Urothelium cell line (cell line): ENCODE measurements at regions not wholly inside any gene's neighbourhood (a gene's known extent, or its start where the extent isn't known, plus 50 kb on each side); places are given as distances from the start of the nearest gene placed in this dataset.
"Not testable (repeated sequence)": the region's sequence is repeated elsewhere in the genome, so short reads cannot be mapped to it uniquely, and the experiment has no call there.

Experiments
- DNase-seq: peaks from one replicate; pipeline ENCODE4 v3.0.0; 2011; ENCODE audit warnings: low spot score, mixed read lengths
- FAIRE-seq: peaks from 2 replicates; lab custom pipeline; 2011; peaks lifted over from hg19 to GRCh38; lab: Jason Lieb, UNC

DNA sequence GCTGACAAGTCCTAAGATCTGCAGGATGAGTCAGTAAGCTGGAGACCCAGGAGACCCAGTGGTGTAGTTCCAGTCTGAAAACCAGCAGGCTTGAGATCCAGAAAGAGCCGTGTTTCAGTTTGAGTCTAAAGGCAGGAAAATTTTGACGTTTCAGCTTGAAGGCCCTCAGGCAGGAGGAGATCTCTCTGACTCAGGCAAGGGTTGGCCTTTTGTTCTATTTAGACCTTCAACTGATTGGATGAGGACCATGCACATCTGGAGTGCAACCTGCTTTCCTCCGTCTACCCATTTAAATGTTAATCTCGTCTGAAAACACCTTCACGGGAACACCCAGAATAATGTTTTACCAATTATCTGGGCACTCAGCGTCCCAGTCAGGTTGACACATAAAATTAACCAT lies 69.5 kb downstream of the NPIPA7 start:
- not testable (repeated sequence) for FAIRE-seq, DNase-seq

DNA sequence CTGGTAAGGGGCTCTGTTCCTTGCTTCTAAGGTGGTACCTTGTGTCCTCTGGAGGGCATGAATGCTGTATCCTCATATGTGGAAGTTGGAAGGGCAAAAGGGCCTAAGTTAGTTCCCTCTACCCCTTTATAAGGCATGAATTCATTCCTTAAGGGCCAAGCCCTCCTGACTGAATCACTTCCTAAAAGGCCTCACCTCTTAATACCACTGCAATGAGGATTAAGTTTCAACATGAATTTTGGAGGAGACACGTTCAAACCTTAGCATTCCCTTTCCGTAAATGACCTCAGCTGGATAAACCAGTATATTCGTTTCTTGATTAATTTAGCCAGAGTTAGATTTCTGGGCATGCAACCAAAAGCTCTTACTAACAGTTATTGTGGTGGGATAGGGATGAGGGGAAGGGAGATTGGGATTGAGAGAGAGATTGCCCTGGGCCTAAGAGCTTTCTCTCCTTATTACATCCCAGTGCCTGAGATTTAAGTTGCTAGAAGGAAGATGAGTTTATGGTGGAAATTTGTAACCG lies 70.8 kb downstream of the NPIPA7 start:
- FAIRE-seq, DNase-seq: not testable (repeated sequence)

DNA sequence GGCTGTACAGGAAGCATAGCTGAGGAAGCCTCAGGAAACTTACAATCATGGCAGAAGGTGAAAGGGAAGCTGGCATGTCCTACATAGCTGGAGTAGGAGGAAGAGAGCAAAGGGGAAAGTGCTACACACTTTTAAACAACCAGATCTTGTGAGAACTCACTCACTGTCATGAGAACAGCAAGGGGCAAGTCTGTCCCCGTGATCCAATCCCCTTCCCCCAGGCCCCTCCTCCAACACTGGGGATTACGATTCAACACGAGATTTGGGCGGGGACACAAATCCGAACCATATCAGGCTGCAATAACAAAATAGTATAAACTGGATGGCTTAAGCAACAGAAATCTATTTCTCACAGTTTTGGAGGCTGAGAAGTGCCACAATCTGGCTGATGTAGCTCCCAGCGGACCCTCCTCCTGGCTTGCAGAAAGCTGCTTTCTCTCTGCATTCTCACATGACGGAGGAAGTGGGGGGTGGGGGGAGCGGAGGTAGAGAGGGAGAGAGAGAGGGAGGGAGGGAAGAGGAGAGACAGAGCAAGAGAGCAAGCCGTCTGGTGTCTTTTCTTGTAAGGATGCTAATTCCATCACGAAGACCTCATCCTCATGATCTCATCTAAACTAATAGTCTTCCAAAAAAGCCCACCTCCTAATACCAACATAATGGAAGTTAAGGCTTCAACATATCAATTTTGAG lies 72.9 kb downstream of the NPIPA7 start:
- FAIRE-seq, DNase-seq: not testable (repeated sequence)

DNA sequence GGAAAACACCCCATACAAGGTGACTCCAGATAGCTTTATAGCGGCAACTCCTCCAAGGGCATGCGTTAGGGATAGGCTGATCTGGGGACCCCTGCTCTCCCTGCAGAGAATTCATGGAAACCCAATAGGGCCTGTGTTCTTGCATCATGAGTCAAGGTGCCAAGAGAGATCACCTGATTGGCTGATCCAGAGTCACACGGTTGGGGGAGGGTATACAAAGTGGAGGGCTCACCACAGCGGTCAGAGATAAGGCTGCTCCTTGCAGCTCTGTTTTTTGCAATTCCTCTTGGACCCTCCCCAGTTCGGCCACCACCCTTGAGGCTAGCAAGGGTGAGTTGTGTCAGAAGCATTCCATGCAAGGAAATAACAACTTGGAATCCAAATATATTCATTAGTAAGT lies 79.6 kb downstream of the NPIPA7 start:
- FAIRE-seq, DNase-seq: not testable (repeated sequence)

DNA sequence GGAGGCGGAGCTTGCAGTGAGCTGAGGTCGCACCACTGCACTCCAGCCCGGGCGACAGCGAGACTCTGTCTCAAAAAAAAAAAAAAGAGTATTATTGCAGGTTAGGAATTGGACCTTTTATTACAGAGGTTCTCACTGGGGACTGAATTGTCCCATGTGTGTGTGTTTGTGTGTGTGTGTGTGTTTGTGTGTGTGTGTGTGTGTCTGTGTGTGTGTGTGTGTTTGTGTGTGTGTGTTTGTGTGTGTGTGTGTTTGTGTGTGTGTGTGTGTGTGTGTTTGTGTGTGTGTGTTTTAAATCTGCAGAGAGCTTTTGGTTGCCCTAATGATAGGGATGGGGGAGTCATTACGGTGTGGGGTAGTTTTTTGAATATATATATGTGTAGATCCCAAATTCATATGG lies 84.9 kb downstream of the NPIPA7 start:
- not testable (repeated sequence) for DNase-seq, FAIRE-seq

DNA sequence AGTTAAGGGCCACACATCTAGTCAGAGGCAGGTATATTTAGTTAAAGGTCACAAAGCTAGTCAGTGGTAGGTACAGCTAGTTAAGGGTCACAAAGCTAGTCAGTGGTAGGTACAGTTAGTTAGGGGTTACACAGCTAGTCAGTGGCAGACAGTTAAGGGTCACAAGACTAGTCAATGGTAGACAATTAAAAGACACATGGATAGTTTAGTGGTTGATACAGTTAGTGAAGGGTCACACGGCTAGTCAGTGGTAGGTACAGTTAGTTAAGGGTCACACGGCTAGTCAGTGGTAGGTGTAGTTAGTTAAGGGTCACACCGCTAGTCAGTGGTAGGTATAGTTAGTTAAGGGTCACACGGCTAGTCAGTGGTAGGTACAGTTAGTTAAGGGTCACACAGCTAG lies 110.0 kb downstream of the NPIPA7 start:
- FAIRE-seq, DNase-seq: not testable (repeated sequence)

DNA sequence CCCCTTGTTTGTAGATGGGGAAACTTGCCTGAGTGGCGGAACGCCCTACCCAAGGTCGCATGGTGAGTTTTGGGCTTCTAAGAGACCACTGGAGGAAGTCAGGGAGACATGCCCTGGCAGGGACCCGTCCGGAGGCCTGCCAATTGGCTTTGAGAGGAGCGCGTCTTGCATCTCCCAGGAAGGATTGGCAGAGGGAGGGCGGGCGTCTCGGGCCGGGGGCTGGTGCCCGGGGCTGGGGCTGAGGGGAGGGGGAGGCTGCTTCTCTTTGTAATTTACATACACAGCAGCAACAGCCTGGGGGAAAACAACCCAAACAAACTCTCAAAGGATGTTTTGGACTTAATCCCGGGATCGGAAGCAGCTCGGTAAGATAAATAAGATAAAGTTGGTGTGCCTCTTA lies 110.5 kb downstream of the NPIPA7 start:
- not testable (repeated sequence) for FAIRE-seq, DNase-seq

DNA sequence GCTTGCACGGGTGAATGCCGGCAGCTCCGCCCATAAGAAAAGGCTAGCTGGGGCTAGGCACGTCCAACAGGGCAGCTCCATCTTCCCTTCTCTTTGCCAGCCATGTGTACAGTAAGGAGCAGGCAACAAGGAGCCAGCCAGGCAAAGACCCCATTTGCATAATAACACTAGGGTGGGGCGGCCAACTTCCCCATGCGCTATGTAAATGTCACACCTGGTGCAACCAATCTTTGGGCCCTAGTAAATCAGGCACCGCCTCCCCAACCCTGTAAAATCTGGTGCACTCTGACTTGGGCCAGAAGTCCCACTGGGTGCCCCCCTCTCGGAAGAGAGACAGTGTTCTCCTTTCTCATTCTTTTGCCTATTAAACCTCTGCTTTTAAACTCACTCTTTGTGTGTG lies 115.2 kb downstream of the NPIPA7 start:
- DNase-seq, FAIRE-seq: not testable (repeated sequence)

DNA sequence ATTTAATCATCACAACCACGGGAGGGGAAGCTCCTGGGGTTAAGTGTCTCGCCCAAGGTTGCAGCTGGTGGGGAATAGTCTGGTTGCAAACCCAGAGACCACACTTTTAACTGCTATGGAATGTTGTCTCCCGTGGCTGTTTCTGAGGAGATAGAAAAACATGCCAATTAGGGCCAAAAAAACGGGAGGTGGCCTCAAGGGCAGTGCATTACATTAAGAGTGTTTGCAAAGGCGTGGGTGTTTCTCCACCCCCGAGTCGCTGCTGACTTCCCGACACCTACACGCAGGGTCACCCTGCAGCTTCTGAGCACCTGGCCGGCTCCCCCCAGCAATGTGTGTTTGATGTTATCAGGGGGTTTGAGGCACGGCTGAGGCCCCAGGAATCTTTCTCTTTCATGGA lies 116.1 kb downstream of the NPIPA7 start:
- DNase-seq, FAIRE-seq: not testable (repeated sequence)

DNA sequence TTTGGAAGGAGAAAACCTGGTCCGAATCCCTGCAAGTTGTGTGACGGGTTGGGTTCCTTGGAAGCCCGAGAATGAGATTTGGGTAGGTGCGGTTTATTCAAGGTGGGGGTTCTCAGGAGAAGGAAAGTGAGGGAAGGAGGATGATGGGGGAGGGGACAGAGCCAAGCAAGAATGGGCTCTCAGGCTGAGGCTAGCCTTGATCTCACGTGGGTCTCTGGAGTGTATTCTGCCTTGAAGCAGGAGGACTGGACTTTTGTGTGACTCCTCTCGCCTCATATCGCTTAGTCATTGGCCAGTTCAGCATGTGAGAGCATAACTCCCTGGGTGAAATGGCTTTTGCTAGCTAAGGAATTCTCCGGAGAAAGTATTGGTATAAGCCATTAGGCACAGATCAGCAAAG lies 120.9 kb downstream of the NPIPA7 start:
- FAIRE-seq, result not testable (repeated sequence)

DNA sequence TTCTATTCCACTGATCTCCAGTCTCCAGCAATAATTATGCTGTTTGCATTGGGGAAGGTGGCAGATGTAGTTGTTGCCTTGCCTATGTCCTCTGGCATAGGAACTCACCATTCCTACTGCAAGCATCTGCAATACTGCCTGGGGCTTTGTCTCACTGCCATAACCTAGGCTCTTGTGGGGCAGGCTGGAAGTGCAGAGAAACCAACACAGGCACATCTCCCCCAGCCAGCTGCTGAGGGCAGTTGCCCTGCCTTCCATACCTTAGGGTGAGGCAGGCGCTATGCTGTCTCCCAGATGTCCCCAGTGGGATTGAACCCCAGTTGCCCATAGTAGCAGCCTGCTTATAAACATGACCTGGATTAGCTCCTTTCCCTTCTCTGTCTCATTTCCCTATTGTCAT lies 128.1 kb downstream of the NPIPA7 start:
- FAIRE-seq, DNase-seq: not testable (repeated sequence)

More for the DNA sequence above, 120.9 kb downstream of the NPIPA7 start:
- DNase-seq, result not testable (repeated sequence)

DNA sequence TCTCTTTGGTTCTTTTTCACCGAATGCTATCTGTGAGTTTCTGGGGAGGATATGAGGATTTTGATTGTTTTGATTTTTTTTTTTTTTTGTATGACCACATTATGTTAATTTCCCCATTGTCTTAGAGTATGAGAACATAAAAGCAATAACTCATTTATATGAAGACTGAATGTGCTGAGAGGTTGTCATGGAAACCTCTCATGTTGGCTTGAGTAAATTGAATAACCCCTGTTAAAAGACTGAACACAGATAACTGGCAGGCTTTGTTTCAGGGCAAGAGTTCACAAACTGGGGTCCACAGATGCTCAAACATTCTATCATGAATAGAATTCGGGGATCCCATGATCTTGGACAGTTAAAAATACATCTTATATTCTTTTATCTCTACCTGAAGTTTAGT lies 129.4 kb downstream of the NPIPA7 start:
- not testable (repeated sequence) for DNase-seq, FAIRE-seq

DNA sequence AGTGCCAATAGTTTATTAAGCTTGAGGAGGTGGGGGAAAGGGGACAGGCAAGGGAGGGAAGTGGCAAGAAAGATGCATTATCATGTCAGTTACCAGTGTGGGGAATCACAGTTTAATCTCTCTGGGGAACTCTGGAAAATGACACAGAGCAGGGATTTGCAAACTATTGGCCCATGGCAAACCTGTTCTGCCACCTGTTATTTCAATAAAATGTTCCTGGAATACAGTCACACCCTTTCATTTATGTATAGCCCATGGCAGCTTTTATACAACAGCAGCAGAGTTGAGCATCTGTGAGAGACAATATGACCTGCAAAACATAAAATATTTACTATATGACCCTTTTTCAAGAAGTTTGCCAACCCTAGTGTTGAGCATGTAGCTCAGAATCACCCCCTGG lies 140.5 kb downstream of the NPIPA7 start:
- not testable (repeated sequence) for FAIRE-seq, DNase-seq

DNA sequence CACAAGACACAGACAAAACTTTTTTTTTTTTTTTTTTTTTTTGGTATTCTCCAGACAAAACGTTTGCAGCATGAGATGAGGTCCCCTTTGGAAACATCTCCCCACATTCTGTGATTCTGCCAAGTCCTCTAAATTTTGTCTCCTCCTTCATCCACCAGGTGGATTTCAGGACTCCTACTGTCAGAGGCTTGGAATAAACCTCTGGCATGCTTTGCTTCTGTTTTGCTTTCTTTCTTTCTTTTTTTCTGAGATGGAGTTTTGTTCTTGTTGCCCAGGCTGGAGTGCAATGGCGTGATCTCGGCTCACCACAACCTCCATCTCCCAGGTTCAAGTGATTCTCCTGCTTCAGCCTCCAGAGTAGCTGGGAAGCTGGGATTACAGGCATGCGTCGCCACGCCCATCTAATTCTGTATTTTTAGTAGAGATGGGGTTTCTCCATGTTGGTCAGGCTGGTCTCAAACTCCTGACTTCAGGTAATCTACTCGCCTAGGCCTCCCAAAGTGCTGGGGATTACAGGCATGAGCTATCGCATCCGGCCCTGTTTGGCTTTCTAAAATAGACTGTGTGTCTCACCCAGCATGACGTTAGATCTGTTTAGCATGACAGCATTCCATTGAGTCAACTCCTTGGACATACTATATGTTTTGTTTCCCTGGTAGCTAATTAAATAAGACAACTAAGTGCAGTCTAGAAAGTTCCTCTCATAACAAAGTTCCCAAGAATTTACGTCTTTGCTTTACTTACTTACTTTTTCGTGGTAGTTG lies 142.5 kb downstream of the NPIPA7 start:
- not testable (repeated sequence) for DNase-seq, FAIRE-seq

DNA sequence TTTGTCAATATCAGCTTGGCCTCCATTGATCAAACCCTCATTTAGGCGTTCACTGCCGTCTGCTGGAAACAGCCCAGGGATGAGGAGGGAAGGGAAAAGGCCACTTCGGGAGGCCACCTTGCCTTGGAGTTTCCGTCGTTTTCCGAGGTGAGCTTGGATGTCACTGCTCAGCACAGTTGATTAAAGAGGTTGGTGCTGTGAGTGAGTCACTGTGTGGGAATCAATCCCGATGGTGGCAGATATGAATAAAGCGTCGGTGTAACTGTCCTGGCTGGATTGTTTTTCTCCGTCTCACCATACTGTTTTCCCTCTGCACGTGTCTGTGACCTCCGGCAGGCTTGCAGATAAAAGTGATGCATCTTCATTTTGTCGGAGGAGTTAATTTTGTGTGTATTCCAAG lies 148.1 kb downstream of the NPIPA7 start:
- not testable (repeated sequence) for FAIRE-seq, DNase-seq

DNA sequence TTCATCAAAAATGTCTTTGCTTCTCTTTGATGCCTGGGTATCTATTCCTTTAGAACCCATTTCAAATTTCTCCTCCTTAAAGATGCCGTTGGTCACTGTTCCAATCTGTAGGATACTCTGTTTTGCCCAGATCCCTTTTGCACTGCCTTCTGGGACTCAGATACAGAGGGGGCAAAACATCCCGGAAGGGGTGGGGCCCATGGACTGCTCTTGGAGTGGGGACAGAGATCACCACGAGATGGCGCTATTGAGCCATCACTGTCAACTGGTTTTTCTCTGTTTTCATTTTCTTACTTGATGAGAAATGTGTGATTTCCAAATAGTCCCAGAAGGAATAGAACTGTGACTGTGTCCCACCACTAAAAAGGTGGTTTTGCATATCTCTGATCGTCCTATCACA lies 151.8 kb downstream of the NPIPA7 start:
- not testable (repeated sequence) for DNase-seq, FAIRE-seq

DNA sequence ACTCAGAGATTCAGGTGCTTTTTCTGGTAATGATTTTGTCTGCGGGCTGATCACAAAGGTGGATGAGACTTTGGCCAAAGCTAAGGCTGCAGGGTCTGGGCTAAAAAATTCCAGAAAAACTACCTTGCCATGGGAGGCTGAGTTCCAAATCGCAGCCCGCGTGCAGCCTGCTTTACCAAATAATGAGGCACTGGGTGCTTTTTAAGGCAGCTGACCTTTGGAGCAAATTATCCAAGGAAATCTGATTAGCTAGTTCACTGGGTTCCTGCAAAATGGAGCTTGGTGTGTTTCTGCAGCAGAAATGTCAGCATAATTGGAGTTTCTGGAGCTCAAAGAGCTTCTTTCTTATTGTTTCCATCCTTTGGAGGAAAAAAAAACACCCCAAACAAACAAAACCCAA lies 156.6 kb downstream of the NPIPA7 start:
- DNase-seq, FAIRE-seq: not testable (repeated sequence)

DNA sequence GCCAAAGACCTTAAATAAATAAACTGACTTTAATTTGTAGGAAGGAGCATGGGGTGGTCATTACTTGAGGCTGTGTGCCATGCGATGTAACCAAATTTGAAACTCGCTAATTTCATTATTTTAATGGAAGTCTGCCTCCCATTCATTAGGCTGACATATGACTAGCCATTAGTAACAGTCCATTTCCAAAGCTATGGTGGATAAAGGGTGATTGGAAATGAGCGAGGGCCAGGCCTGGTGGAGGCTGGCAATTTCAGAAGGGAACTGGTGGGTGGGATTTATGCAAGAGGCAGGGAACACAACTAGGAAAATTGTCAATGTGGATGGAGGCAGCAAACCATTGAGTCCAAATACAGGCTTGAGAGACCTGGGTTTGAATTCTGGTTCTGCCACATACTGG lies 157.2 kb downstream of the NPIPA7 start:
- not testable (repeated sequence) for FAIRE-seq, DNase-seq

DNA sequence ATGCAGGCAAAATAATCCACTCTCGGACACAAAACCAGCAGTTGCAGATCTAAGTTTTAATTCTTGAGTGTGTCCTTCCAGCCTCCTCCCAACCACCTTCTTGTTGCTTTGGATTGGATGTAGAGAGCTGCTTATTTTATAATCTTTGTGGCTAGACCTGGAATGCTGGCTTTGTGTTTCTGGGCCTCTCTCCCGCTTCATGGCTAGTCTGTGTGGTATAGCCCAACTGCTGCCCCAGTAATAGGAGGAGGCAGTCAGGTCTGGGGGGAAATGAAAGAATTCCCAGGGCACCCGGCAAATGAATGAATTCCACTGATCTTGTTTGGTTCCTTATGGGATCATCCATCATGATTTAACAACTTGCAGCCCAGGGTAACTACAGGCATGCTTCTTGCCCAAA lies 170.8 kb downstream of the NPIPA7 start:
- not testable (repeated sequence) for FAIRE-seq, DNase-seq

DNA sequence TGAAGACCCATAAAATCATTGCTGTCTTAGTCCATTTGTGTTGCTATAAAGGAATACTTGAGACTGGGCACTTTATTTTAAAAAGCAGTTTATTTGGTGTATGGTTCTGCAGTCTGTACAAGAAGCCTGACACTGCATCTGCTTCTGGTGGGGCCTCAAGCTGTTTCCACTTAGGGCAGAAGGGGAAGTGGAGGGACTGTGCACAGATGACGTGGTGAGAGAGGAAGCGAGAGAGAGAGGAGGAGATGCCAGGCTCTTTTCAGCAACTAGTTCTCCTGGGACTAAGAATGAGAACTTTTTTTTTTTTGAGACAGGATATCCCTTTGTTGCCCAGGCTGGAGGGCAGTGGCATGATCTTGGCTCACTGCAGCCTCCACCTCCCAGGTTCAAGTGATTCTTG lies 171.9 kb downstream of the NPIPA7 start:
- not testable (repeated sequence) for DNase-seq, FAIRE-seq

DNA sequence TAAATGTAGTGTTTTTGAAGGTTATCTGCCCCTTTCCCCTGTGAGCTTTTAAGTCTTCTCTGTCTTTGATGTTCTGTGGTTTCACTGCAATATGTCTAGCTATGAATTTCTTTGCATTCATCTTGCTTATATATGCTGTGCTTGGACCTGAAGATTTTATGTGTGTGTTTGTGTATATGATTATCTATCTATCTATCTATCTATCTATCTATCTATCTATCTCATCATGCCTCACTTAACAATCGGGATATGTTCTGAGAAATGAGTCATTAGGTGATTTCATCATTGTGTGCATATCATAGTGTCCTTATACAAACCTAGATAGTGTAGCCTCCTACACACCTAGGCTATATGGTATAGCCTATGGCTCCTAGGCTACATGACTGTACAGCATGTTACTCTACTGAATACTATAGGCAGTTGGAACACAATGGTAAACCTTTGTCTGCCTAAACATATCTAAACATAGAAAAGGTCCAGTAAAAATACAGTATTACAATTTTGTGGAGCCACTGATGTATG lies 173.9 kb downstream of the NPIPA7 start:
- not testable (repeated sequence) for FAIRE-seq, DNase-seq
